GM12892 (cell line): ENCODE measurements at regions not wholly inside any gene's neighbourhood (a gene's known extent, or its start where the extent isn't known, plus 50 kb on each side); places are given as distances from the start of the nearest gene placed in this dataset.

Source experiments
- POLR2A ChIP-seq: IDR thresholded peaks from 2 replicates; pipeline ENCODE4 v1.6.1; 2011; ENCODE audit warnings: low read depth, low read length, control low read depth
- POLR2AphosphoS5 ChIP-seq: IDR thresholded peaks from 2 replicates; pipeline ENCODE4 v1.6.1; 2011; ENCODE audit warnings: low read depth, low read length, control low read depth

GRCh38 chr22:49423125-49423650 is 404.5 kb downstream of the BRD1 start:
- TF ChIP-seq POLR2A (no peak), POLR2AphosphoS5 (no peak)
